ENCODE measurements at regions not wholly inside any gene's neighbourhood (a gene's known extent, or its start where the extent isn't known, plus 50 kb on each side); places are given as distances from the start of the nearest gene placed in this dataset.

- TF ChIP-seq CTCF (IDR thresholded peaks at IDR 0.05; ENCODE audit: low read depth, low read length) = no peak
- no peak for TF ChIP-seq EZH2phosphoT487 (IDR thresholded peaks at IDR 0.05; ENCODE audit: low read depth)
Observed at GRCh38 chr7:24018331-24018730, 265.7 kb upstream of the NPY start.
